ENCODE measurements at regions not wholly inside any gene's neighbourhood (a gene's known extent, or its start where the extent isn't known, plus 50 kb on each side); places are given as distances from the start of the nearest gene placed in this dataset.

DNA sequence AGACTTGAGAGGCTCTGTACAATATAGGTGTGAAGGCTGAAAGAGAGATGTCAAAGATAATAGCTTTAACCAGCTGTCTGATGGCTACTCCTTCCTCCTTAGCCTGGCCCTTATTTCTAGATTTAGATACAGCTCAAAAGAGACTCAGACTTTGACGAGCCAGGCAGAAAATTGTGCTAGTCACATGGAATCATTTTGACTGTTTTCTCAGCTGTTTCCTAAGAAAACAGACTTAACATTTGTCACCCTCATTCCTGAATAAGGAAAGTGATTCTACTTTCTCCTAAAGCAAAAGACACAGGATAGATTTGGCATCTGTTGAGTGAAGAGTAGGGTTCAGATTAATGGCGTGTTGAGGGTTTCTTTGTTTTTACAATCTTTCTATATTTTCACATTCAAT is 340.7 kb downstream of the DHX15 start:
- Histone ChIP-seq H3K27me3 (ENCODE audit: low read length) (no peaks in the 10 kb centered on the region), H3K9me3 (ENCODE audit: insufficient read depth, low read length) (no peaks in the 10 kb centered on the region), H2AFZ (ENCODE audit: low read depth, low read length, severe bottlenecking) (no peak overlapping the region), H4K20me1 (ENCODE audit: low read depth, low read length) (no peaks in the 10 kb centered on the region), H3K9ac (ENCODE audit: low read length) (no peak overlapping the region), H3K4me3 (ENCODE audit: insufficient read depth, low read length, poor library complexity, severe bottlenecking) (no peak overlapping the region), H3K9me2 (replicated peaks; ENCODE audit: insufficient read depth, low read length) (no peaks in the 10 kb centered on the region), H3K36me3 (ENCODE audit: low read length) (no peaks in the 10 kb centered on the region), H3K79me2 (ENCODE audit: insufficient read depth, low read length) (no peaks in the 10 kb centered on the region), H3F3A (ENCODE audit: insufficient read depth) (no peaks in the 10 kb centered on the region), H3K4me2 (ENCODE audit: low read depth, low read length, poor library complexity, severe bottlenecking) (no peak overlapping the region), H3K27ac (ENCODE audit: low read depth, low read length) (no peak overlapping the region)
- TF ChIP-seq, protein P1, sequence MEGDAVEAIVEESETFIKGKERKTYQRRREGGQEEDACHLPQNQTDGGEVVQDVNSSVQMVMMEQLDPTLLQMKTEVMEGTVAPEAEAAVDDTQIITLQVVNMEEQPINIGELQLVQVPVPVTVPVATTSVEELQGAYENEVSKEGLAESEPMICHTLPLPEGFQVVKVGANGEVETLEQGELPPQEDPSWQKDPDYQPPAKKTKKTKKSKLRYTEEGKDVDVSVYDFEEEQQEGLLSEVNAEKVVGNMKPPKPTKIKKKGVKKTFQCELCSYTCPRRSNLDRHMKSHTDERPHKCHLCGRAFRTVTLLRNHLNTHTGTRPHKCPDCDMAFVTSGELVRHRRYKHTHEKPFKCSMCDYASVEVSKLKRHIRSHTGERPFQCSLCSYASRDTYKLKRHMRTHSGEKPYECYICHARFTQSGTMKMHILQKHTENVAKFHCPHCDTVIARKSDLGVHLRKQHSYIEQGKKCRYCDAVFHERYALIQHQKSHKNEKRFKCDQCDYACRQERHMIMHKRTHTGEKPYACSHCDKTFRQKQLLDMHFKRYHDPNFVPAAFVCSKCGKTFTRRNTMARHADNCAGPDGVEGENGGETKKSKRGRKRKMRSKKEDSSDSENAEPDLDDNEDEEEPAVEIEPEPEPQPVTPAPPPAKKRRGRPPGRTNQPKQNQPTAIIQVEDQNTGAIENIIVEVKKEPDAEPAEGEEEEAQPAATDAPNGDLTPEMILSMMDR (IDR thresholded peaks at IDR 0.05; ENCODE audit: insufficient read depth, low read length, poor library complexity, severe bottlenecking) = no peak
- TF ChIP-seq EZH2phosphoT487 (conservative IDR thresholded peaks at IDR 0.05; ENCODE audit: low read length) = no peak

DNA sequence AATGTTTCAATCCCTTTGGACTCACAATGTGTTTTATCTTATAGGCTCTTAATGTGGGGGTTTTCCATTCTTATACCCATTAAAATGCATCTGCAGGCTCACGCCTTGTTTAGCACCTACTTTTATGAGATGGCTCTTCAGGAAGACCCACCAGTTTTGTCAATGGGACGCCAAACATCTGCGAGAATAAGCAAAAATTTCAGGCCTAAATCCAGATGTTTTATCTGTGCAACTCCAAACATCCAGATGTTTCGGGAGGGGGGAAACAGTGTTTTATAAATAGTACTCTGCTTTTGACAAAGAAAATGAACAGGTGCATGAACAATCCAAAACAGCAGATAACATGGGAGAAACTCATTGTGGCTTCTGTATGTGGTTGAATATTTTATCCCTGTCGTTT is 342.8 kb downstream of the DHX15 start:
- TF ChIP-seq, protein P1 (IDR thresholded peaks at IDR 0.05; ENCODE audit: insufficient read depth, low read length, poor library complexity, severe bottlenecking) = no peak
- TF ChIP-seq EZH2phosphoT487 (conservative IDR thresholded peaks at IDR 0.05; ENCODE audit: low read length) = no peak
- Histone ChIP-seq H3K27ac (ENCODE audit: low read depth, low read length) (no peak overlapping the region), H3K4me3 (ENCODE audit: insufficient read depth, low read length, poor library complexity, severe bottlenecking) (no peak overlapping the region), H3K9me3 (ENCODE audit: insufficient read depth, low read length) (no peaks in the 10 kb centered on the region), H3K79me2 (ENCODE audit: insufficient read depth, low read length) (no peaks in the 10 kb centered on the region), H3K36me3 (ENCODE audit: low read length) (no peaks in the 10 kb centered on the region), H3K4me2 (ENCODE audit: low read depth, low read length, poor library complexity, severe bottlenecking) (no peak overlapping the region), H3K27me3 (ENCODE audit: low read length) (no peaks in the 10 kb centered on the region), H2AFZ (ENCODE audit: low read depth, low read length, severe bottlenecking) (no peak overlapping the region), H3K9ac (ENCODE audit: low read length) (no peak overlapping the region), H3F3A (ENCODE audit: insufficient read depth) (no peaks in the 10 kb centered on the region), H3K9me2 (replicated peaks; ENCODE audit: insufficient read depth, low read length) (no peaks in the 10 kb centered on the region), H4K20me1 (ENCODE audit: low read depth, low read length) (no peaks in the 10 kb centered on the region)

DNA sequence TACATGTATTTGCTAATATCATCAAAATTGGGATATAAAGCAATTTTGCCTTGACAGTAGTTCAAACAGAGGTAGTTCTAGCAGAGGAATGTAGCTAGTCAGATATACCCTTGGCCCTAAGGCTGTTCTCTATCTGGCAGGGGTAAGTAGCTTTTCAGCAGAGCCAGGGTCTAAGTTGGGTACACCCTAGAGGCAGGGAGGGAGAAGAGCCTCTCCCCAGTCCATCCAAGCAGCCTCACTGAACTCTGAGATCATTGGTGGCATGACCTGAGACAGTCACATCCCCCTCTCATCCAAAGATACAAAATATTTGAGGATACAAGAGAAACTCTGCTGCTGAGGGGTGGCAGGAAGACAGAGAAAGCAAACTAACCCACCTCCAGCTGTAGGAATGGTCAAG is 343.7 kb downstream of the DHX15 start:
- Histone ChIP-seq H3F3A (ENCODE audit: insufficient read depth) (no peaks in the 10 kb centered on the region), H3K9me3 (ENCODE audit: insufficient read depth, low read length) (no peaks in the 10 kb centered on the region), H3K27ac (ENCODE audit: low read depth, low read length) (no peak overlapping the region), H3K9ac (ENCODE audit: low read length) (no peak overlapping the region), H3K9me2 (replicated peaks; ENCODE audit: insufficient read depth, low read length) (no peaks in the 10 kb centered on the region), H3K36me3 (ENCODE audit: low read length) (no peaks in the 10 kb centered on the region), H3K27me3 (ENCODE audit: low read length) (no peaks in the 10 kb centered on the region), H3K4me3 (ENCODE audit: insufficient read depth, low read length, poor library complexity, severe bottlenecking) (no peak overlapping the region), H2AFZ (ENCODE audit: low read depth, low read length, severe bottlenecking) (no peak overlapping the region), H4K20me1 (ENCODE audit: low read depth, low read length) (no peaks in the 10 kb centered on the region), H3K4me2 (ENCODE audit: low read depth, low read length, poor library complexity, severe bottlenecking) (no peak overlapping the region), H3K79me2 (ENCODE audit: insufficient read depth, low read length) (no peaks in the 10 kb centered on the region)
- TF ChIP-seq EZH2phosphoT487 (conservative IDR thresholded peaks at IDR 0.05; ENCODE audit: low read length) = no peak
- TF ChIP-seq, protein P1 (IDR thresholded peaks at IDR 0.05; ENCODE audit: insufficient read depth, low read length, poor library complexity, severe bottlenecking) = no peak

Measured in SU-DHL-6 (cell line).